ENCODE measurements at regions not wholly inside any gene's neighbourhood (a gene's known extent, or its start where the extent isn't known, plus 50 kb on each side); places are given as distances from the start of the nearest gene placed in this dataset.

DNA sequence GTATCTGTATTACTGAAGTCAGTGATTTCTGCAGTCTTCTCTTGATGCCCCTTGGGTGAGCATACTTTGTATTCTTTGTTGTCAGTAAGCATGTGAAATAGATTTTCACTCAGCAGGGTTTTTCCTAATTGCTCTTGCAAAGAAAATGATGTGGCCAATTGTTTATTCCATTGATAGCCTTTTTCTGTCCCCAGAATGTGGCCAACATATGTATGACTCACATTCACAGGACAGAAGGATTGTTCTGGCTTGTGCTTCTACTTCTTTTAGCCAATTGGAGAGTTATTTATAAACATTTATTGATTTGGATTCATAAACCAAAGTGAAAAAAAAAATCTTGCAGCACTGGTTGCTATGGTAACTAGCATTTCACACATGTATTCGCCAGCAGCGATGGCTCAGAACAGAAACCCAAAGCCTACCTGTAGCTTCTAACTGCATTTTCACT is 54.4 kb upstream of the RBM24 start:
- Histone ChIP-seq H3K4me3 (no peak overlapping the region), H3K27ac (no peak overlapping the region)
- DNase-seq (ENCODE audit: low spot score) = no peak
- TF ChIP-seq, protein P1, sequence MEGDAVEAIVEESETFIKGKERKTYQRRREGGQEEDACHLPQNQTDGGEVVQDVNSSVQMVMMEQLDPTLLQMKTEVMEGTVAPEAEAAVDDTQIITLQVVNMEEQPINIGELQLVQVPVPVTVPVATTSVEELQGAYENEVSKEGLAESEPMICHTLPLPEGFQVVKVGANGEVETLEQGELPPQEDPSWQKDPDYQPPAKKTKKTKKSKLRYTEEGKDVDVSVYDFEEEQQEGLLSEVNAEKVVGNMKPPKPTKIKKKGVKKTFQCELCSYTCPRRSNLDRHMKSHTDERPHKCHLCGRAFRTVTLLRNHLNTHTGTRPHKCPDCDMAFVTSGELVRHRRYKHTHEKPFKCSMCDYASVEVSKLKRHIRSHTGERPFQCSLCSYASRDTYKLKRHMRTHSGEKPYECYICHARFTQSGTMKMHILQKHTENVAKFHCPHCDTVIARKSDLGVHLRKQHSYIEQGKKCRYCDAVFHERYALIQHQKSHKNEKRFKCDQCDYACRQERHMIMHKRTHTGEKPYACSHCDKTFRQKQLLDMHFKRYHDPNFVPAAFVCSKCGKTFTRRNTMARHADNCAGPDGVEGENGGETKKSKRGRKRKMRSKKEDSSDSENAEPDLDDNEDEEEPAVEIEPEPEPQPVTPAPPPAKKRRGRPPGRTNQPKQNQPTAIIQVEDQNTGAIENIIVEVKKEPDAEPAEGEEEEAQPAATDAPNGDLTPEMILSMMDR (IDR thresholded peaks at IDR 0.05) = no peak

DNA sequence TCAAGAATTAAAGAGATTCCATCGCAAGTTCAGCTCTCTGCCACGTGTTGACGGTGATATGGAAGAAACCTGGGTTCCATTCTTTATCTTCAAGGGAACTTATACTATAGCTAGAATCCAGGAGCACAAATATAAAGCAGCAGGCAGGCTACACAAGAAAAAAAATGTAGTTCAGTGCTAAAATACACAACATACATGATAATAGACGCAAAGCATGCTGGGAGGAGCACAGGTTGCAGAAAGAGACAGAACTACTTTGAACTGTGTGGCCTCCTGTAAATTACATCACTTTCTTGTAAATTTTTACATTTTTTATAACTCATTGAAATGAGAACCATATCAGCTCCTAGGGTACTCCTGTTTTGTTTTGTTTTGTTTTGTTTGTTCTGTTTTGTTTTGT is 53.8 kb upstream of the RBM24 start:
- Histone ChIP-seq H3K4me3 (no peak overlapping the region), H3K27ac (no peak overlapping the region)
- TF ChIP-seq, protein P1 (IDR thresholded peaks at IDR 0.05) = no peak
- DNase-seq (ENCODE audit: low spot score) = no peak
